Cardiac fibroblast (primary cell): ENCODE measurements at regions not wholly inside any gene's neighbourhood (a gene's known extent, or its start where the extent isn't known, plus 50 kb on each side); places are given as distances from the start of the nearest gene placed in this dataset.
A peak's percentile ranks its signal among the peaks of the same experiment; 100 is the strongest.
"Not testable (repeated sequence)": the region's sequence is repeated elsewhere in the genome, so short reads cannot be mapped to it uniquely, and the experiment has no call there.

Source experiments
- DNase-seq, 2 donors: peaks; one replicate each; pipeline versions ENCODE4 v3.0.0 to v3.0.0-alpha.2; 2010; ENCODE audit warnings: low read depth in 2 of 2
- H3K4me3 ChIP-seq, 2 donors: replicated peaks in 1 of 2; 1 replicate in 1 of 2; 2 replicates in 1 of 2; pipeline ENCODE4 v1.5.1; 2011; ENCODE audit warnings: low read depth in 2 of 2, low read length in 2 of 2, mild to moderate bottlenecking in 2 of 2, moderate library complexity in 1 of 2
- CTCF ChIP-seq: IDR thresholded peaks from one replicate; pipeline ENCODE4 v1.5.1; 2011; ENCODE audit warnings: low read depth, mild to moderate bottlenecking, low read length, inconsistent platforms

- no peak for TF ChIP-seq CTCF
- no peak for DNase-seq
- no peak overlapping the region for H3K4me3 ChIP-seq
These were observed 245.8 kb downstream of the KCNE4 start for GRCh38 chr2:223297788-223298187.

GRCh38 chr2:223298329-223298728 is 246.3 kb downstream of the KCNE4 start:
- DNase-seq, H3K4me3 ChIP-seq: not testable (repeated sequence)

- TF ChIP-seq CTCF = no peak
- no peak for DNase-seq
- H3K4me3 ChIP-seq = no peak overlapping the region
These were observed 248.3 kb downstream of the KCNE4 start for GRCh38 chr2:223300326-223300725.

GRCh38 chr2:223306371-223306770 is 254.4 kb downstream of the KCNE4 start:
- no peak overlapping the region for H3K4me3 ChIP-seq
- peak; percentile 46 to 61 for DNase-seq
- TF ChIP-seq CTCF = peak; percentile 69

GRCh38 chr2:223311889-223312680 is 260.1 kb downstream of the KCNE4 start:
- TF ChIP-seq CTCF = no peak

GRCh38 chr2:223313101-223313500 is 261.1 kb downstream of the KCNE4 start:
- DNase-seq = no peak
- no peak for TF ChIP-seq CTCF
- no peak overlapping the region for H3K4me3 ChIP-seq

More at GRCh38 chr2:223311889-223312680, 260.1 kb downstream of the KCNE4 start:
- no peak overlapping the region for H3K4me3 ChIP-seq
- DNase-seq = no peak

- no peak for TF ChIP-seq CTCF
- no peak for DNase-seq
- no peak overlapping the region for H3K4me3 ChIP-seq
These were observed 262.8 kb downstream of the KCNE4 start for GRCh38 chr2:223314811-223315210.
